GM21576 (cell line): ENCODE measurements at regions not wholly inside any gene's neighbourhood (a gene's known extent, or its start where the extent isn't known, plus 50 kb on each side); places are given as distances from the start of the nearest gene placed in this dataset.
A peak's percentile ranks its signal among the peaks of the same experiment; 100 is the strongest.

Source experiments
- ATAC-seq: cut with Tn5 transposase; IDR thresholded peaks from one replicate; pipeline ENCODE4 v1.9.1; 2021; ENCODE audit warnings: mild to moderate bottlenecking, moderate library complexity; ENCODE audit not compliant: unreplicated experiment

GRCh38 chr10:113285305-113285704, 267.5 kb upstream of the HABP2 start:
- no peak for ATAC-seq

- no peak for ATAC-seq
Measured at GRCh38 chr10:113287592-113287991, 265.3 kb upstream of the HABP2 start.

GRCh38 chr10:113290137-113290536, 262.7 kb upstream of the HABP2 start:
- ATAC-seq: no peak

GRCh38 chr10:113291413-113291812, 261.4 kb upstream of the HABP2 start:
- ATAC-seq: no peak

- ATAC-seq: no peak
Measured at GRCh38 chr10:113292086-113292485, 260.8 kb upstream of the HABP2 start.

GRCh38 chr10:113292743-113293142, 260.1 kb upstream of the HABP2 start:
- no peak for ATAC-seq

- ATAC-seq: no peak
Measured at GRCh38 chr10:113293167-113293566, 259.7 kb upstream of the HABP2 start.

GRCh38 chr10:113294868-113295267, 258.0 kb upstream of the HABP2 start:
- ATAC-seq: no peak

- ATAC-seq: no peak
Measured at GRCh38 chr10:113297226-113297625, 255.6 kb upstream of the HABP2 start.

GRCh38 chr10:113298616-113299015, 254.2 kb upstream of the HABP2 start:
- ATAC-seq: no peak

- no peak for ATAC-seq
Measured at GRCh38 chr10:113300201-113300600, 252.7 kb upstream of the HABP2 start.

GRCh38 chr10:113300617-113301016, 252.2 kb upstream of the HABP2 start:
- peak; percentile 56 for ATAC-seq

GRCh38 chr10:113301342-113301984, 251.4 kb upstream of the HABP2 start:
- no peak for ATAC-seq

- ATAC-seq: no peak
Measured at GRCh38 chr10:113302062-113302461, 250.8 kb upstream of the HABP2 start.

GRCh38 chr10:113303544-113304146, 249.2 kb upstream of the HABP2 start:
- ATAC-seq: no peak

- no peak for ATAC-seq
Measured at GRCh38 chr10:113304726-113305125, 248.1 kb upstream of the HABP2 start.

- no peak for ATAC-seq
Measured at GRCh38 chr10:113305871-113306270, 247.0 kb upstream of the HABP2 start.

- ATAC-seq: no peak
Measured at GRCh38 chr10:113309791-113310190, 243.1 kb upstream of the HABP2 start.

- no peak for ATAC-seq
Measured at GRCh38 chr10:113310347-113310746, 242.5 kb upstream of the HABP2 start.

GRCh38 chr10:113313048-113313602, 239.7 kb upstream of the HABP2 start:
- ATAC-seq: no peak

- ATAC-seq: no peak
Measured at GRCh38 chr10:113313722-113314121, 239.1 kb upstream of the HABP2 start.

- ATAC-seq: no peak
Measured at GRCh38 chr10:113316506-113316905, 236.3 kb upstream of the HABP2 start.

- ATAC-seq: no peak
Measured at GRCh38 chr10:113317489-113317888, 235.4 kb upstream of the HABP2 start.
